C4-2B (cell line): ENCODE measurements at regions not wholly inside any gene's neighbourhood (a gene's known extent, or its start where the extent isn't known, plus 50 kb on each side); places are given as distances from the start of the nearest gene placed in this dataset.

Experiments
- H3K27ac ChIP-seq: fragments of 450-650 bp; 2 replicates; pipeline ENCODE4 v1.5.1; 2017
- CTCF ChIP-seq: fragments of 450-650 bp; conservative IDR thresholded peaks from 2 replicates; pipeline ENCODE4 v1.5.1; 2017; ENCODE audit warnings: mild to moderate bottlenecking
- ZFX ChIP-seq: fragments of 450-650 bp; IDR thresholded peaks from 2 replicates; pipeline ENCODE4 v1.6.1; 2017

- TF ChIP-seq CTCF, result no peak
- no peak for TF ChIP-seq ZFX
- no peak overlapping the region for H3K27ac ChIP-seq
Observed at GRCh38 chr12:67751381-67751928, 102.9 kb downstream of the DYRK2 start.

- no peak for TF ChIP-seq ZFX
- TF ChIP-seq CTCF, result no peak
- no peak overlapping the region for H3K27ac ChIP-seq
Observed at GRCh38 chr12:67752226-67752732, 103.7 kb downstream of the DYRK2 start.

GRCh38 chr12:67754933-67755697 lies 106.6 kb downstream of the DYRK2 start:
- H3K27ac ChIP-seq, result no peak overlapping the region
- TF ChIP-seq CTCF, result no peak
- TF ChIP-seq ZFX, result no peak

GRCh38 chr12:67757651-67758050 lies 109.1 kb downstream of the DYRK2 start:
- no peak for TF ChIP-seq ZFX
- TF ChIP-seq CTCF, result no peak
- H3K27ac ChIP-seq, result no peak overlapping the region

- no peak overlapping the region for H3K27ac ChIP-seq
- TF ChIP-seq CTCF, result no peak
- TF ChIP-seq ZFX, result no peak
Observed at GRCh38 chr12:67758119-67758518, 109.6 kb downstream of the DYRK2 start.

GRCh38 chr12:67758521-67758920 lies 110.0 kb downstream of the DYRK2 start:
- TF ChIP-seq ZFX (no peak), CTCF (no peak)
- no peak overlapping the region for H3K27ac ChIP-seq

- no peak for TF ChIP-seq ZFX
- no peak for TF ChIP-seq CTCF
- no peak overlapping the region for H3K27ac ChIP-seq
Observed at GRCh38 chr12:67759829-67760228, 111.3 kb downstream of the DYRK2 start.
